T-helper 1 cell treated with Interleukin-12 subunit alpha and Interleukin-12 subunit beta and Interleukin-4 antibody, amounts not matched to agents 30 ng/mL and 1 ng/mL, for 36 hours (primary cell): ENCODE measurements at regions not wholly inside any gene's neighbourhood (a gene's known extent, or its start where the extent isn't known, plus 50 kb on each side); places are given as distances from the start of the nearest gene placed in this dataset.
"Not testable (repeated sequence)": the region's sequence is repeated elsewhere in the genome, so short reads cannot be mapped to it uniquely, and the experiment has no call there.

ENCODE experiments used
- intact Hi-C: fragments of 100-400 bp; cut with micrococcal nuclease; formaldehyde crosslinking; loops from one replicate; pipeline ENCODE4 v1.15.1; 2024

DNA sequence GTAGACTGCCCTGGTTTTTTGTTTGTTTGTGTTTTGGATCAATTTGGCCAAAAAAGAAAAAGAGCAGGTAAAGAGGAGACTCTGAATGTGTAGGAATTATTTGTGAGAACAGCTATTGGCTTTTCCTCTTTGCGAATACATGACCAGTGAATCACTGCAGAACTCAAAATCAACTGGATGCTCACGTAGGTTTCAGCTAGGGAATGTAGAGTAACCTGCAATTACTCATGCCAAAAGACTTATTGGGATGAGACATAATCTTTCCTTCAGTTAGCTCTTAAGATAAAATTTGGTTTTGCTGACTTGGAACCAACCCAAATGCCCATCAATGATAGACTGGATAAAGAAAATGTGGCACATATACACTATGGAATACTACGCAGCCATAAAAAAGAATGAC lies 348.0 kb downstream of the NPR3 start:
- intact Hi-C loops = no loop called here

DNA sequence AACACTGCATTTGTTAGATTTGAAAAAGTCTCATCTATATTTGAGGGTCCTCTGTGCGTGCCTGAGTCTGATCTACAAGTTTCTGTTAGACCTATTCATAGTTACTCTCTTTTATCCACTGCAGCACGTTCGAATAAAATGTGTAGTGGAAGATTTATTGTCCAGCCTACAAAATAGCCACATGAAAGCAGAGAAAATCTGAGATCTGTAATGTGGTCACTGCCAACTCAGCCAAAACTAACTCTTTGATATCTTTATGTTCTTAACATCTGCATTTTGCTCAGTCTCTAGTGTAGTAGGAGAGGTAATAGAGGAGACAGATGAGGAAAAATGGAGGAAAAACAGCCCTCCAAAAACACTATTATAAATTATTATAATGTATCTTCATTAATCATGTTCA lies 354.0 kb downstream of the NPR3 start:
- intact Hi-C loops = no loop called here

DNA sequence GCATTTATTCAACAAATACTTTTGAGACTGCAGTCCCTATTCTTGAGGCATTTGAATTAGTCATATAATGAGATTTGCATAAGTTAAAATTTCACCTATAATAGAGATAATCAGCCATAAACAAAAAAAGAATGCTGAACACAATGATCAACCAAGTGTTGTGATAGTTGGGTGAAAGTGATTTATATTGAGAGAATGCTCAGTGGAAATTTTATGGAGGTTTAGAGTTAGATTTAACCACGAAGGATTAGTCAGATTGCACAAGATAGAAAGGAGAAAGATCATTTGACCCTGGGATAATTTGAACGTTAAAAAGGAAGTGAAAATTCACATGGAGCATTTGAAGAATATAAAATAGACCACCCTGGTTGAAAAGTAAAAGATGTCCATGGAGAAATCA lies 356.2 kb downstream of the NPR3 start:
- intact Hi-C loops = no loop called here

GRCh38 chr5:33068786-33069185 lies 357.7 kb downstream of the NPR3 start:
- intact Hi-C loops = no loop called here

GRCh38 chr5:33072296-33072695 lies 361.2 kb downstream of the NPR3 start:
- intact Hi-C loops = no loop called here

DNA sequence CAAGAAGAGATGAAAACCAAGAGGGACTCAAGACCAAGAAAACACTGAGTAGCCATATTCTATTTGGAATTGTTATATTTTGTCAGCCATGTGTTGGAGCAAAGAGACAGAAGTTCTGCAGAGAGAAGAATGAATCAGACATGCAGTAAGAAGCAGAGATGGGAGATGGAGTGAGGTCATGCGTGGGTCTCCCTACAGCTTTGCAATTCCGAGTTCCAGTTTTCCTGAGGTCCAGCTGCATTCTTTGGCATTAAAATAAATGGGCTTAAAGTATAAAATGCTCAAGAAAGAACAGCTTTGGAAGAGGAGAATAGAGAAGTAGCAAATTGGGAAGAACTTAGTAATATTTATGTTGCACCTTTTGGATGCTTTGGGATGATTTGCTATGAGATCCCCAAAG lies 361.6 kb downstream of the NPR3 start:
- intact Hi-C loops = no loop called here

GRCh38 chr5:33073881-33074327 lies 362.8 kb downstream of the NPR3 start:
- intact Hi-C loops = no loop called here

GRCh38 chr5:33074548-33074947 lies 363.4 kb downstream of the NPR3 start:
- intact Hi-C loops = no loop called here

GRCh38 chr5:33075731-33076130 lies 364.6 kb downstream of the NPR3 start:
- intact Hi-C loops = no loop called here

DNA sequence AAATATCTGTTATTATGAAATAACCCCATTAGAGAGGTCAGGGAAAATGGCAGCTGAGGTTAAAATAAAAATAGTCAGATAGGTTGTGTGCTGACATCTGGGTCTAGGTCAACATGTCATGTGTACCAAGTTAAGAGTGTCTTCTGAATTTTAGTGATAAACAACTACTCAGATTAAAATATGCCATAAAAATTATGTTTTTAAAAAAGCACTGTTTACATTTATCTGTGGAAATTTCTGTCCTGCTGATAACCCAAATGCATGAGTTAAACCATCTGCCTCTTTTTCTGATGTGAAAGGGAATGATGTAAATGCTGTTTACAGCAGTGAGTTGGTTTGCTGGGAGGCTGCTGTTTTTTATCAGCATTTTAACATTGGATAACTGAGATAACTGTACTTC lies 361.2 kb upstream of the TARS1 start:
- intact Hi-C loops = no loop called here

DNA sequence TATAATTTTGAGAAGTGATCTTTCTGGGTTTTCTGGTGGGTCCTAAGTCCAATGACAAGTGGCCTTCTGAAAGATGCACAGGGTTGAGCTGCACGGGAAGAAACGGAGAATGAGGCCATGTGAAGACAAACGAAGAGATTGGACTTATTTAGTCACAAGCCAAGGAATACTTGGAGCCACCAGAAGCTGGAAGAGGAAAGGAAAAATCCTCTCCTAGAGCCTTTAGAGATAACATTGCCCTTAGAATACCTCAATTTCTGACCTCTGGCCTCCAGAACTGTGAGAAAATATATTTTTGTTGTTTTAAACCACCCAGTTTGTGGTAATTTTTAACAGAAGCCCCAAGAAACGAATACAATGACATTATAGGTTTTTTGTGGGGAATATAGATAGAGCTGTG lies 360.5 kb upstream of the TARS1 start:
- intact Hi-C loops = no loop called here

DNA sequence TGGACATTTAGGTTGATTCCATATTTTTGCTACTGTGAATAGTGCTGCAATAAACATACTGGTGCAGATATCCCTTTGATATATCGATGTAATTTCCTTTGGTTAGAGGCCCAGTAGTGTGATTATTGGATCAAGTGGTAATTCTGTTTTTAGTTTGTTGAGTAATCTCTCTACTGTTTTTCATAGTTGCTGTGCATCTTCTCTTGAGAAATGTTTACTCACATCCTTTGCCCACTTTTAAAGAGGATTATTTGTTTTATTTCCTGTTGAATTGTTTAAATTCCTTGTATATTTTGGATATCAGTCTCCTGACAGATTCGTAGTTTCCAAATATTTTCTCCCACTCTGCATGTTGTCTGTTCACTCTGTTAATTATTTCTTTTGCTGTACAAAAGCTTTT lies 352.6 kb upstream of the TARS1 start:
- intact Hi-C loops = no loop called here

GRCh38 chr5:33091571-33092363 lies 349.0 kb upstream of the TARS1 start:
- intact Hi-C loops = no loop called here

DNA sequence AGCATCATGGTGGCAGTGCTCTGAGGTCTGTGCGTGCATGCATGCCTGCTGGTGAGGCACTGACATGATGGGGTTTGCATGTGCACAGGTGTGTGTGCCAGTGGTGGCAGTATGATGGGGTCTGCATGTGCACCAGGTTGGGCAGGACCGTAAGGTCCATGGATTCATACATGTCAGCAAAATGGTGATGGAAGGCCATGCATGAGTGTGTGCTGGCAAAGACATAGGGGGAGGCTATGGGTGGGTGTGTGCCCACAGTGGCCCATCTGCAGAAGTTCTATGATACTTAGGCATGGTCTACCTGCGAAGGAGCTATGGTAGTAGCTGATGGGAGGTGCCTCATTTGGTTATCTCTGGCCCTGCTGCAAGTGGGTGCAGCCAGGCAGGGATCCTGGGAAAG lies 348.0 kb upstream of the TARS1 start:
- intact Hi-C loops = no loop called here

DNA sequence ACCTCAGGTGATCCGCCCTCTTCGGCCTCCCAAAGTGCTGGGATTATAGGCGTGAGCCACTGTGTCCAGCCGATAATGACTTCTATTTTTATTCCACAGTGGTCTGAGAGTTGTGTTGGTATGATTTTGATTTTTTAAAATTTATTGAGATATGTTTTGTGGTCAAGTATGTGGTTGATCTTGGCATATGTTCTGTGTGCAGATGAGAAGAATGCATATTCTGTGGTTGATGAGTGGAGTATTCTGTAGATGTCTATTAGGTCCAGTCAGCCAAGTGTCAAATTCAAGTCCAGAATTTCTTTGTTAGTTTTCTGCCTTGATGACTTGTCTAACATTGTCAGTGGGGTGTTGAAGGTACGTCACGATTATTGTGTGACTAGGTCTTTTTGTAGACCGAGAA lies 338.2 kb upstream of the TARS1 start:
- intact Hi-C loops = no loop called here

DNA sequence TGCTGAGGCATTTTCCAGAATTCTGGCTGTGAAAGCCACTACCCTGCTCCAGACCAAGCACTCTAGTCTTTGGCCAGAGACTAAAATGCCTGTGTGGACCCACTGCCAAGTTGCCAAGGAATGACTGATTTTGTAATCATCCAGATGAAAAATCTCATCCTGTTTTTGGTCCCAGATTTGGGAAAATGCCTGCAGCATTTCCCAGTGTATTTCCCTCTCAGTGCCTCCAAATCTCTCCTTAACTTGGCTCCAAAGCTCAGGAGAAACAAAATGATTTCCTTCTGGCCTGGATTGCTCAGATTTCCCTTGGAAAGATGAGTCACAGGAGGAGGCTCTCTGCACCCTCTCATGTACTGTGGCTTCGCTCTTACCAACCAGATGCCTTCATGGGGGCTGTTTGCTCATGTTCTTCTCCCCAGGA lies 335.2 kb upstream of the TARS1 start:
- intact Hi-C loops = no loop called here

DNA sequence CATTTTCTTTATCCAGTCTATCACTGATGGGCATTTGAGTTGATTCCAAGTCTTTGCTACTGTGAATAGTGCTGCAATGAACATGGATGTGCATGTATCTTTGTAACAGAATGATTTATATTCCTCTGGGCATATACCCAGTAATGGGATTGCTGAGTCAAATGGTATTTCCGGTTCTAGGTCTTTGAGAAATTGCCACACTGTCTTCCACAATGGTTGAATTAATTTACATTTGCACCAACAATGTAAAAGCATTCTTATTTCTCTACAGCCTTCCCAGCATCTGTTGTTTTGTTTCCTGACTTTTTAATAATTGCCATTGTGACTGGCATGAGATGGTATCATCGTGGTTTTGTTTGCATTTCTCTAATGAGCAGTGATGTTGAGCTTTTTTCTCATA lies 330.3 kb upstream of the TARS1 start:
- intact Hi-C loops = not testable (repeated sequence)

GRCh38 chr5:33114361-33114760 lies 326.4 kb upstream of the TARS1 start:
- intact Hi-C loops = no loop called here

- intact Hi-C loops = no loop called here
Measured at GRCh38 chr5:33115467-33115866, 325.3 kb upstream of the TARS1 start.

DNA sequence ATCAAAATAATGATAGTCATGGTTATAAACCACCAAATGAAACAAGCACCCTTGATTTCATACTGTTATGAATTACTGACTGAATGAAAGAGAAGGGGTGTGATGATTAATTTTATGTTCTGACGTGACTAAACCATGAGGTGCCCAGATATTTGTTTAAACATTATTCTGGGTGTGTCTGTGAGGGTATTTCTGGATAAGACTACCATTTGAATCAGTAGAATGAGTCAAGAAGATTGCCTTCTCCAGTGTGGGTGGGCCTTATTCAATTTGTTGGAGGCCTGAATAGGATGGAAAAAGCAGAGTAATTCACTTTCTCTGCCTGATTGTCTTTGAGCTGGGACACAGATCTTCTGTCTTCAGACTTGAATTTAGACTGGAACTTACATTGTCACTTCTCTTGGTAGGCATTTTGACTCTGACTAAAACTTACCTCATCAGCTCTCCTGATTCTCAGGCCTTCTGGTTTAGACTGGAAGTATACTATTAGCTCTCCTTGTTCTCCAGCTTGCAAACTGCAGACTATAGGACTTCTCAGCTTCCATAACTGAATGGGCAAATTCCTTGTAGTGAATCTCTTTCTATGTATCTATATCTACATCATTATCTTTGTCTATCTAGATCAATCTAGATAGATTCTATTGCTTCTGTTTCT lies 321.9 kb upstream of the TARS1 start:
- intact Hi-C loops = no loop called here

GRCh38 chr5:33120671-33121070 lies 320.1 kb upstream of the TARS1 start:
- intact Hi-C loops = no loop called here

DNA sequence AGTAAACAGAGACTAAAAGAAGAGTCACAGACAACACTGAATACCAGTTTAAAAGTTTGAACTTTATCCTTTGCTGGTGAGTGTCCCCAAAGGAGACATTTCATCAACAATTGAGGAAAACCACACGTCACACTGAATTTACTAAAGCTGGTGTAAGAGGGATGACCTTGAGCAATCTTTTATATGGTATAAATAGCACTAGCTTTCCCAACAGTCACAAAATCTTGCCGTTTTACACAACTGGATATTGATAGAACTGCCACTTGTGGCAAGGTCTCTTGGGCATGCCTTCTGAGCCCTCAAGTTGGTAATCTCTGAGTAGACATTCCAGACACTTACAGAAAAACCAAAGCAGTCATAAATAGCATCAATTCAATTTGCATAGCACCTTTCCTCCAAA lies 311.5 kb upstream of the TARS1 start:
- intact Hi-C loops = no loop called here

DNA sequence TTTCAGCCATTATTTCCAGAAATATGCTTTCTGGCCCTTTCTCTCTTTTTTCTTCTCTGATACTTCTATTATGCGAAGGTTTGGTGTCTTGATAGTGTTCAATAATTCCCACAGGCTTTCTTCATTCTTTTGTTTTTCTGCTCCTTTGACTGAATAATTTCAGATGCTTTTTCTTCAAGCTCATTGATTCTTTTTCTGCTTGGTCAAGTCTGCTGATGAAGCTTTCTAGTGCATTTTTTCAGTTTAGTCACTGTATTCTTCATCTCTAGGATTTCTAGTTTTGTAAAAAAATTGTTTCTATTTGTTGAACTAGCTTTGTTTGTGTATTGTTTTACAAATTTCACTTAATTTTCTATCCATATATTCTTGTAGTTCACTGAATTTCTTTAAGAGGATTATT lies 304.0 kb upstream of the TARS1 start:
- intact Hi-C loops = no loop called here
